ENCODE measurements at regions not wholly inside any gene's neighbourhood (a gene's known extent, or its start where the extent isn't known, plus 50 kb on each side); places are given as distances from the start of the nearest gene placed in this dataset.

- TF ChIP-seq CTCF (IDR thresholded peaks at IDR 0.05; ENCODE audit: low read depth, low read length), result no peak
- CTCF ChIA-PET, result no interaction called here
- Histone ChIP-seq H3K27me3 (ENCODE audit: control insufficient read depth, insufficient read depth, low read length) (no peaks in the 10 kb centered on the region), H3K9me3 (ENCODE audit: control insufficient read depth, insufficient read depth, low read length) (peaks cover 5% of the 10 kb centered on the region; the same call in 1 of the 2 replicates), H3K4me3 (ENCODE audit: low read depth, low read length) (no peak overlapping the region), H3K27ac (ENCODE audit: low read depth, low read length) (no peak overlapping the region)
- POLR2A ChIA-PET, result no interaction called here
- no peak for DNase-seq (ENCODE audit: low read depth, low spot score)
Observed at GRCh38 chr4:170610434-170610833, 520.7 kb upstream of the AADAT start.

GRCh38 chr4:170599894-170600293 is 510.1 kb upstream of the AADAT start:
- no peaks in the 10 kb centered on the region for H3K27me3 ChIP-seq (ENCODE audit: control insufficient read depth, insufficient read depth, low read length)
- CTCF ChIA-PET, result no interaction called here
- H3K4me3 ChIP-seq (ENCODE audit: low read depth, low read length), result no peak overlapping the region
- H3K9me3 ChIP-seq (ENCODE audit: control insufficient read depth, insufficient read depth, low read length), result no peaks in the 10 kb centered on the region
- H3K27ac ChIP-seq (ENCODE audit: low read depth, low read length), result no peak overlapping the region
- POLR2A ChIA-PET, result no interaction called here
- TF ChIP-seq CTCF (IDR thresholded peaks at IDR 0.05; ENCODE audit: low read depth, low read length), result no peak
- no peak for DNase-seq (ENCODE audit: low read depth, low spot score)

GRCh38 chr4:170591076-170591475 is 501.3 kb upstream of the AADAT start:
- Histone ChIP-seq H3K27ac (ENCODE audit: low read depth, low read length) (no peak overlapping the region), H3K9me3 (ENCODE audit: control insufficient read depth, insufficient read depth, low read length) (no peaks in the 10 kb centered on the region), H3K4me3 (ENCODE audit: low read depth, low read length) (no peak overlapping the region), H3K27me3 (ENCODE audit: control insufficient read depth, insufficient read depth, low read length) (no peaks in the 10 kb centered on the region)
- ChIA-PET CTCF (no interaction called here), POLR2A (no interaction called here)
- DNase-seq (ENCODE audit: low read depth, low spot score), result no peak
- no peak for TF ChIP-seq CTCF (IDR thresholded peaks at IDR 0.05; ENCODE audit: low read depth, low read length)

GRCh38 chr4:170589597-170590191 is 499.9 kb upstream of the AADAT start:
- H3K27me3 ChIP-seq (ENCODE audit: control insufficient read depth, insufficient read depth, low read length), result no peaks in the 10 kb centered on the region
- CTCF ChIA-PET, result interaction anchor here (0.6 to 1.2 kb wide), 2 partner anchors 127 to 1937 kb away, joined by 3 read pairs; no protein-coding TSS in a partner anchor
- POLR2A ChIA-PET, result no interaction called here

GRCh38 chr4:170581969-170582368 is 492.2 kb upstream of the AADAT start:
- POLR2A ChIA-PET, result no interaction called here
- CTCF ChIA-PET, result no interaction called here

More at GRCh38 chr4:170589597-170590191, 499.9 kb upstream of the AADAT start:
- Histone ChIP-seq H3K9me3 (ENCODE audit: control insufficient read depth, insufficient read depth, low read length) (no peaks in the 10 kb centered on the region), H3K4me3 (ENCODE audit: low read depth, low read length) (no peak overlapping the region), H3K27ac (ENCODE audit: low read depth, low read length) (no peak overlapping the region)
- TF ChIP-seq CTCF (IDR thresholded peaks at IDR 0.05; ENCODE audit: low read depth, low read length), result peak; percentile 24; the same call in 1 of the 2 replicates
- no peak for DNase-seq (ENCODE audit: low read depth, low spot score)

More at GRCh38 chr4:170581969-170582368, 492.2 kb upstream of the AADAT start:
- DNase-seq (ENCODE audit: low read depth, low spot score), result no peak
- Histone ChIP-seq H3K4me3 (ENCODE audit: low read depth, low read length) (no peak overlapping the region), H3K27ac (ENCODE audit: low read depth, low read length) (no peak overlapping the region), H3K27me3 (ENCODE audit: control insufficient read depth, insufficient read depth, low read length) (no peaks in the 10 kb centered on the region), H3K9me3 (ENCODE audit: control insufficient read depth, insufficient read depth, low read length) (peaks cover 7% of the 10 kb centered on the region; the same call in 1 of the 2 replicates)
- TF ChIP-seq CTCF (IDR thresholded peaks at IDR 0.05; ENCODE audit: low read depth, low read length), result no peak
